K562 (cell line): ENCODE measurements at regions not wholly inside any gene's neighbourhood (a gene's known extent, or its start where the extent isn't known, plus 50 kb on each side); places are given as distances from the start of the nearest gene placed in this dataset.

Experiments
- ATAC-seq: fragments of 200-7000 bp; cut with Tn5 transposase; 3 replicates; pipeline ENCODE4 v1.9.1; 2020; ENCODE audit warnings: moderate library complexity
- BruUV-seq: library from RNA; stranded (reverse); fragments of 400-500 nt; replicated peaks from 2 replicates; lab custom pipeline; 2021; lab: Mats Ljungman, UMichigan
- CTCF ChIA-PET: fragments of 300-600 bp; formaldehyde crosslinking; extraction: SDS; loops from one replicate; lab custom pipeline; 2021; ENCODE audit warnings: low intra/inter-chr PET ratio; lab: Yijun Ruan, JAX
- POLR2A ChIA-PET: fragments of 300-600, 350-650 bp; sonication (Branson Sonifier 250); formaldehyde crosslinking; extraction: SDS; loops from one replicate; lab custom pipeline; 2021; ENCODE audit warnings: antibody characterized with exemption, inconsistent platforms; lab: Yijun Ruan, JAX
- DNase-seq, 4 experiments: peaks; one replicate each; pipeline versions ENCODE4 v3.0.0 to v3.0.0-alpha.2; 2011 to 2018; ENCODE audit warnings: low spot score in 3 of 4, mixed read lengths in 3 of 4; ENCODE audit errors: extremely low read depth in 1 of 4
- FAIRE-seq: peaks from 2 replicates; lab custom pipeline; 2011; peaks lifted over from hg19 to GRCh38; lab: Jason Lieb, UNC
- H2AFZ ChIP-seq: 2 replicates; pipeline ENCODE4 v1.6.0; 2011; ENCODE audit warnings: low read depth, low read length, control low read depth, inconsistent platforms
- H3K27ac ChIP-seq: fragments of 200-600 bp; 3 replicates; pipeline ENCODE4 v1.8.0; 2011; ENCODE audit warnings: low read depth, mild to moderate bottlenecking, control low read depth, inconsistent platforms, low read length, moderate library complexity, mixed read lengths; ENCODE audit errors: extremely low read depth
- H3K27me3 ChIP-seq, 2 experiments: fragments of 300-600 bp in 1 of 2; 2 replicates in 1 of 2; 3 replicates in 1 of 2; pipeline versions ENCODE4 v1.6.0 to v1.8.0; 2011; ENCODE audit warnings: inconsistent platforms in 2 of 2, low read length in 2 of 2, mild to moderate bottlenecking in 1 of 2, mixed read lengths in 1 of 2, moderate library complexity in 1 of 2; ENCODE audit not compliant: control insufficient read depth in 2 of 2, insufficient read depth in 2 of 2
- H3K36me3 ChIP-seq: fragments of 300-600 bp; 3 replicates; pipeline ENCODE4 v1.8.0; 2011; ENCODE audit warnings: mild to moderate bottlenecking, low read length, inconsistent platforms; ENCODE audit not compliant: control insufficient read depth, insufficient read depth
- H3K4me1 ChIP-seq, 2 experiments: fragments of 200-600 bp in 1 of 2; replicated peaks in 1 of 2; 2 replicates in 1 of 2; 3 replicates in 1 of 2; pipeline versions ENCODE4 v1.5.1 to v1.8.0; 2011; ENCODE audit warnings: inconsistent platforms in 2 of 2, low read length in 2 of 2, mild to moderate bottlenecking in 1 of 2, mixed read lengths in 1 of 2, moderate library complexity in 1 of 2; ENCODE audit not compliant: control insufficient read depth in 2 of 2, insufficient read depth in 2 of 2
- H3K4me2 ChIP-seq: 2 replicates; pipeline ENCODE4 v1.6.1; 2011; ENCODE audit warnings: low read length, control low read depth, inconsistent platforms, mixed read lengths; ENCODE audit not compliant: insufficient read depth
- H3K4me3 ChIP-seq: fragments of 200-600 bp; sonication (generic), shearing (Covaris generic); 2 replicates; pipeline ENCODE4 v1.5.1; 2016; ENCODE audit warnings: control low read depth, inconsistent platforms
- H3K79me2 ChIP-seq: fragments of 200-600 bp; 3 replicates; pipeline ENCODE4 v1.8.0; 2011; ENCODE audit warnings: low read length, inconsistent platforms; ENCODE audit not compliant: control insufficient read depth, insufficient read depth
- H3K9ac ChIP-seq, 2 experiments: 2 replicates each; pipeline versions ENCODE4 v1.6.0 to v1.6.1; 2011; ENCODE audit warnings: low read depth in 2 of 2, low read length in 2 of 2, control low read depth in 1 of 2, inconsistent platforms in 1 of 2, mild to moderate bottlenecking in 1 of 2, mixed read lengths in 1 of 2; ENCODE audit not compliant: insufficient read depth in 1 of 2
- H3K9me1 ChIP-seq: one replicate; pipeline ENCODE4 v1.6.0; 2011; ENCODE audit warnings: inconsistent platforms, mild to moderate bottlenecking, low read length, moderate library complexity; ENCODE audit not compliant: control insufficient read depth, insufficient read depth
- H3K9me3 ChIP-seq: replicated peaks from 2 replicates; pipeline ENCODE4 v1.5.1; 2011; ENCODE audit warnings: low read depth, low read length, inconsistent platforms; ENCODE audit not compliant: control insufficient read depth, insufficient read depth
- H4K20me1 ChIP-seq: replicated peaks from 2 replicates; pipeline ENCODE4 v1.6.1; 2011; ENCODE audit warnings: low read length, inconsistent platforms, mixed read lengths; ENCODE audit not compliant: control insufficient read depth, insufficient read depth
- ZFX ChIP-seq: sonication (generic); formaldehyde crosslinking; IDR thresholded peaks from 2 replicates; pipeline ENCODE4 v1.8.0; 2022; ENCODE audit warnings: mild to moderate bottlenecking, missing genetic modification reagents, moderate library complexity
- WGBS: fragments of 100-300 bp; shearing (Covaris generic); methylation state at CpG from one replicate; pipeline ENCODE4 v1.1.6; 2016; ENCODE audit warnings: low coverage, mixed read lengths; ENCODE audit not compliant: insufficient coverage; ENCODE audit errors: missing lambda C conversion rate; 5-methylcytosine and 5-hydroxymethylcytosine counted together
- in situ Hi-C: fragments of 300-500 bp; cut with MboI; formaldehyde crosslinking; loops from 4 replicates; pipeline ENCODE4 v1.15.0; 2018; ENCODE audit warnings: inconsistent platforms, mixed read lengths
- intact Hi-C: fragments of 100-400 bp; cut with micrococcal nuclease; formaldehyde crosslinking; loops from 2 replicates; pipeline ENCODE4 v1.14.2; 2022
- TF ChIP-seq, protein P1 (sequence below), 3 experiments: IDR thresholded peaks in 2 of 3; conservative IDR thresholded peaks in 1 of 3; 2 replicates each; pipeline ENCODE4 v1.5.1; 2011 to 2012; ENCODE audit warnings: low read length in 3 of 3, mild to moderate bottlenecking in 3 of 3, control low read depth in 2 of 3, improper control_type of control experiment in 1 of 3, inconsistent platforms in 1 of 3, low read depth in 1 of 3, mixed read lengths in 1 of 3, moderate library complexity in 1 of 3; ENCODE audit not compliant: insufficient read depth in 2 of 3

DNA sequence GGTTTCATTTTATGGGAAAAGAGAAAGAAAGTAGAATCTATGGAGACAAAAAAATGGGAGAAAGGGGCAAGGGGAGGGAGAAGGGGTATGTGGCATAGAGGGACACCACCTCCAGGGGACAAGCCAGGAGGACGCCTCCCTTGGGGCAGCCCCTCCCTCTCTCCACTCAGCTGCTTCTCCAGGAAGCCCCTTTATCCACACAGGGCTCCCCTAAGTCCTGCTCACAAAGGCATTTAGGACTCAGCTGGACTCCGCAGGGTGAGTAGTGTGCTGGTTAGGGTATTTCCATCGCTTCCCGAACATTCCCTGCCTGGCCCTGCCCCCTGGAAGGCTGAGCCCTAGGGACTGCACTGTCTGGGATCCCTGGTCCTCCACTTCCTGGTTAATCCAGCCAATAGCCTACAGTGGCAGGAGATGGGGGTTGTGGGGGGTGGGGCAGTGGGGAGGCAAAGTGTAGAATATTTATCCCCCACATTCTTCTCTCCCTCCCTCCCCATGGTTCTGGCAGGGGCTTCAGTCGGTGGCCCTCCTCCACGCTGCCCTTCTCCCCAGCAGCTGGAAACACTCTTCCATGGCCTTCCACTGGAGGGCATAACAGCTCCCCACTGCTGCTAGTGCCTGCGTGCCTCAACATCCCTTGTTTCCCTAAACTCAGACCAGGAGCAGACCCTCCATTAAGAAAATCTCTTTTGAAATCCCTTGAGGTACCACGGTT is 84.8 kb downstream of the SNX5 start:
- Histone ChIP-seq H3K4me3 (no peak overlapping the region), H3K9me1 (no peaks in the 10 kb centered on the region), H3K4me1 (peaks cover 0 to 8% of the 10 kb centered on the region in 2 experiments; a peak in 2 of 5 replicates), H2AFZ (no peak overlapping the region), H3K27ac (no peak overlapping the region), H4K20me1 (no peaks in the 10 kb centered on the region), H3K27me3 (peaks cover 0 to 12% of the 10 kb centered on the region in 2 experiments; a peak in 2 of 5 replicates)
- no peak for FAIRE-seq
- in situ Hi-C loops, result no loop called here
- ATAC-seq, result no peak
- CTCF ChIA-PET, result no interaction called here
- POLR2A ChIA-PET, result interaction anchor here (0.9 to 1.0 kb wide), 2 partner anchors 9 to 120 kb away, joined by 3 to 4 read pairs; no protein-coding TSS in a partner anchor
- DNase-seq, result no peak
- TF ChIP-seq, protein P1, sequence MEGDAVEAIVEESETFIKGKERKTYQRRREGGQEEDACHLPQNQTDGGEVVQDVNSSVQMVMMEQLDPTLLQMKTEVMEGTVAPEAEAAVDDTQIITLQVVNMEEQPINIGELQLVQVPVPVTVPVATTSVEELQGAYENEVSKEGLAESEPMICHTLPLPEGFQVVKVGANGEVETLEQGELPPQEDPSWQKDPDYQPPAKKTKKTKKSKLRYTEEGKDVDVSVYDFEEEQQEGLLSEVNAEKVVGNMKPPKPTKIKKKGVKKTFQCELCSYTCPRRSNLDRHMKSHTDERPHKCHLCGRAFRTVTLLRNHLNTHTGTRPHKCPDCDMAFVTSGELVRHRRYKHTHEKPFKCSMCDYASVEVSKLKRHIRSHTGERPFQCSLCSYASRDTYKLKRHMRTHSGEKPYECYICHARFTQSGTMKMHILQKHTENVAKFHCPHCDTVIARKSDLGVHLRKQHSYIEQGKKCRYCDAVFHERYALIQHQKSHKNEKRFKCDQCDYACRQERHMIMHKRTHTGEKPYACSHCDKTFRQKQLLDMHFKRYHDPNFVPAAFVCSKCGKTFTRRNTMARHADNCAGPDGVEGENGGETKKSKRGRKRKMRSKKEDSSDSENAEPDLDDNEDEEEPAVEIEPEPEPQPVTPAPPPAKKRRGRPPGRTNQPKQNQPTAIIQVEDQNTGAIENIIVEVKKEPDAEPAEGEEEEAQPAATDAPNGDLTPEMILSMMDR (IDR thresholded peaks at IDR 0.05 in 2 of 3, conservative IDR thresholded peaks at IDR 0.05 in 1 of 3; ENCODE audit: insufficient read depth in 2 of 3, low read depth in 1 of 3, low read length in 3 of 3), result 0 out of 6 replicates have a peak, but pooled peaks of 1 of the 3 experiments have one; percentile 9
- no peak for TF ChIP-seq ZFX (CRISPR knock-in tag)
- TF ChIP-seq, all 486 proteins: peak for 1
- H3K79me2 ChIP-seq, result no peaks in the 10 kb centered on the region
- intact Hi-C loops, result no loop called here
- BruUV-seq, result no TSS peak
- no peak overlapping the region for H3K9ac ChIP-seq
- H3K36me3 ChIP-seq, result no peaks in the 10 kb centered on the region
- H3K9me3 ChIP-seq, result no peaks in the 10 kb centered on the region
- 15% methylated on average over 7 of the region's 8 CpGs for WGBS
- H3K4me2 ChIP-seq, result no peak overlapping the region
